ENCODE measurements at regions not wholly inside any gene's neighbourhood (a gene's known extent, or its start where the extent isn't known, plus 50 kb on each side); places are given as distances from the start of the nearest gene placed in this dataset.

GRCh38 chr21:41064951-41065350 is 103.0 kb upstream of the BACE2 start:
- TF ChIP-seq POLR2A (IDR thresholded peaks at IDR 0.05; ENCODE audit: low read depth, low read length) (no peak), CHD1 (IDR thresholded peaks at IDR 0.05; ENCODE audit: low read depth, low read length) (no peak), USF2 (IDR thresholded peaks at IDR 0.05; ENCODE audit: low read depth, low read length) (no peak), RCOR1 (IDR thresholded peaks at IDR 0.05; ENCODE audit: insufficient replicate concordance, low read length) (no peak), ELK1 (IDR thresholded peaks at IDR 0.05; ENCODE audit: borderline replicate concordance, low read depth, low read length) (no peak), NFE2L2 (IDR thresholded peaks at IDR 0.05; ENCODE audit: low read depth, low read length) (no peak), RAD21 (IDR thresholded peaks at IDR 0.05; ENCODE audit: low read length) (no peak), CTCF (conservative IDR thresholded peaks at IDR 0.05; ENCODE audit: low read depth, low read length) (no peak), SMC3 (IDR thresholded peaks at IDR 0.05; ENCODE audit: low read depth, low read length) (no peak), RFX5 (IDR thresholded peaks at IDR 0.05; ENCODE audit: low read depth, low read length) (no peak), FOS (IDR thresholded peaks at IDR 0.05; ENCODE audit: low read depth, low read length) (no peak)
- intact Hi-C loops (cut with micrococcal nuclease) = loop anchor here (5.0 kb wide), 1 partner anchor 923 kb away; no protein-coding TSS in a partner anchor

More at GRCh38 chr21:41064951-41065350, 103.0 kb upstream of the BACE2 start:
- Histone ChIP-seq H3K79me1 (ENCODE audit: low read depth in 1 of 2, low read length in 2 of 2) (no peaks in the 10 kb centered on the region), H3K27me3 (ENCODE audit: control insufficient read depth, insufficient read depth, low read length) (no peaks in the 10 kb centered on the region), H3K4me1 (ENCODE audit: control insufficient read depth, insufficient read depth, low read length) (no peaks in the 10 kb centered on the region), H3K4me2 (ENCODE audit: low read depth, low read length) (no peak overlapping the region), H3K4ac (ENCODE audit: low read depth, low read length) (no peak overlapping the region), H3K56ac (ENCODE audit: extremely low read depth, insufficient read depth, low read length) (no peak overlapping the region), H3K9me3 (ENCODE audit: control insufficient read depth, insufficient read depth, low read length) (peaks cover 10% of the 10 kb centered on the region; the same call in 1 of the 2 replicates), H4K91ac (ENCODE audit: insufficient read depth, low read depth, low read length) (no peak overlapping the region), H3K23ac (ENCODE audit: low read depth, low read length) (no peak overlapping the region), H3K14ac (replicated peaks; ENCODE audit: low read depth, low read length) (no peak overlapping the region), H2BK120ac (ENCODE audit: low read depth, low read length) (no peak overlapping the region), H4K8ac (ENCODE audit: low read depth in 2 of 2, low read length in 2 of 2) (no peak overlapping the region), H3K36me3 (ENCODE audit: control insufficient read depth, insufficient read depth, low read length) (no peaks in the 10 kb centered on the region), H3K9ac (ENCODE audit: low read depth, low read length) (no peak overlapping the region), H2BK15ac (ENCODE audit: low read depth, low read length) (no peak overlapping the region), H2AK9ac (replicated peaks; ENCODE audit: low read depth, low read length, poor library complexity) (no peak overlapping the region), H2AK5ac (ENCODE audit: low read depth, low read length) (no peak overlapping the region), H3K18ac (ENCODE audit: low read depth, low read length) (no peak overlapping the region), H4K20me1 (ENCODE audit: insufficient read depth, low read length) (no peaks in the 10 kb centered on the region), H2BK20ac (ENCODE audit: low read depth, low read length) (no peak overlapping the region), H2BK5ac (ENCODE audit: low read depth, low read length, poor library complexity, severe bottlenecking) (no peak overlapping the region), H3K4me3 (ENCODE audit: insufficient read depth, low read depth, low read length) (no peak overlapping the region), H4K5ac (ENCODE audit: low read depth, low read length) (no peak overlapping the region), H2AFZ (replicated peaks; ENCODE audit: low read length, poor library complexity) (no peak overlapping the region), H3K27ac (ENCODE audit: insufficient read depth, low read length) (no peak overlapping the region), H3K9me1 (ENCODE audit: insufficient read depth, low read length) (no peaks in the 10 kb centered on the region)
- DNase-seq (no peak), ATAC-seq (ENCODE audit: low read depth) (no peak)
- ChIA-PET POLR2A (ENCODE audit: unreplicated experiment) (no interaction called here), CTCF (no interaction called here)
- dilution Hi-C loops (cut with HindIII; ENCODE audit: low sequenced_read_pairs, unreplicated experiment) (no loop called here), in situ Hi-C loops (cut with MboI; ENCODE audit: low sequenced_read_pairs) (no loop called here)
- 75% methylated on average over 4 of the region's 8 CpGs; no CpG with 5 or more reads in 1 of the 2 experiments for WGBS, 2 experiments (ENCODE audit: extremely low coverage in 2 of 2, insufficient read length in 1 of 2)
- no TSS peak for BruUV-seq (replicated peaks)
